ENCODE measurements at regions not wholly inside any gene's neighbourhood (a gene's known extent, or its start where the extent isn't known, plus 50 kb on each side); places are given as distances from the start of the nearest gene placed in this dataset.

GRCh38 chr3:102660653-102661052 lies 225.8 kb downstream of the ZPLD1 start:
- no peak overlapping the region for H3K4me3 ChIP-seq
- H3K36me3 ChIP-seq = no peaks in the 10 kb centered on the region
- no peaks in the 10 kb centered on the region for H3K4me1 ChIP-seq
- intact Hi-C loops (cut with DNase I) = no loop called here
- no peak for DNase-seq (ENCODE audit: low spot score in 2 of 2)
- TF ChIP-seq CTCF (IDR thresholded peaks at IDR 0.05) = no peak
- H3K27me3 ChIP-seq = no peaks in the 10 kb centered on the region
- no peak overlapping the region for H3K27ac ChIP-seq
- no peaks in the 10 kb centered on the region for H3K9me3 ChIP-seq

- H3K9me3 ChIP-seq = no peaks in the 10 kb centered on the region
- H3K27ac ChIP-seq = no peak overlapping the region
- no peak for DNase-seq (ENCODE audit: low spot score in 2 of 2)
- H3K36me3 ChIP-seq = no peaks in the 10 kb centered on the region
- no peaks in the 10 kb centered on the region for H3K4me1 ChIP-seq
- no peak for TF ChIP-seq CTCF (IDR thresholded peaks at IDR 0.05)
- intact Hi-C loops (cut with DNase I) = no loop called here
- H3K27me3 ChIP-seq = no peaks in the 10 kb centered on the region
- no peak overlapping the region for H3K4me3 ChIP-seq
Measured at GRCh38 chr3:102661707-102662497, 227.1 kb downstream of the ZPLD1 start.

- DNase-seq (ENCODE audit: low spot score in 2 of 2) = no peak
- no peaks in the 10 kb centered on the region for H3K4me1 ChIP-seq
- H3K9me3 ChIP-seq = no peaks in the 10 kb centered on the region
- H3K36me3 ChIP-seq = no peaks in the 10 kb centered on the region
- no peak for TF ChIP-seq CTCF (IDR thresholded peaks at IDR 0.05)
- no peaks in the 10 kb centered on the region for H3K27me3 ChIP-seq
- intact Hi-C loops (cut with DNase I) = no loop called here
- no peak overlapping the region for H3K4me3 ChIP-seq
- no peak overlapping the region for H3K27ac ChIP-seq
Measured at GRCh38 chr3:102662498-102662772, 227.6 kb downstream of the ZPLD1 start.

- TF ChIP-seq CTCF (IDR thresholded peaks at IDR 0.05) = no peak
- Histone ChIP-seq H3K4me3 (no peak overlapping the region), H3K27me3 (no peaks in the 10 kb centered on the region), H3K9me3 (no peaks in the 10 kb centered on the region), H3K36me3 (no peaks in the 10 kb centered on the region), H3K4me1 (no peaks in the 10 kb centered on the region), H3K27ac (no peak overlapping the region)
- intact Hi-C loops (cut with DNase I) = no loop called here
- DNase-seq (ENCODE audit: low spot score in 2 of 2) = no peak
Measured at GRCh38 chr3:102664126-102664525, 229.3 kb downstream of the ZPLD1 start.

GRCh38 chr3:102665183-102665582 lies 230.4 kb downstream of the ZPLD1 start:
- TF ChIP-seq CTCF (IDR thresholded peaks at IDR 0.05) = no peak
- H3K4me1 ChIP-seq = no peaks in the 10 kb centered on the region
- H3K36me3 ChIP-seq = no peaks in the 10 kb centered on the region
- H3K9me3 ChIP-seq = no peaks in the 10 kb centered on the region
- no peak overlapping the region for H3K4me3 ChIP-seq
- intact Hi-C loops (cut with DNase I) = no loop called here
- no peaks in the 10 kb centered on the region for H3K27me3 ChIP-seq
- no peak overlapping the region for H3K27ac ChIP-seq
- DNase-seq (ENCODE audit: low spot score in 2 of 2) = no peak

GRCh38 chr3:102668247-102668646 lies 233.4 kb downstream of the ZPLD1 start:
- intact Hi-C loops (cut with DNase I) = no loop called here
- H3K4me1 ChIP-seq = no peaks in the 10 kb centered on the region
- no peak for DNase-seq (ENCODE audit: low spot score in 2 of 2)
- H3K27ac ChIP-seq = no peak overlapping the region
- no peaks in the 10 kb centered on the region for H3K9me3 ChIP-seq
- H3K36me3 ChIP-seq = no peaks in the 10 kb centered on the region
- H3K27me3 ChIP-seq = no peaks in the 10 kb centered on the region
- no peak overlapping the region for H3K4me3 ChIP-seq
- no peak for TF ChIP-seq CTCF (IDR thresholded peaks at IDR 0.05)

Measured in ascending aorta (tissue), 2 donors.